ENCODE measurements at regions not wholly inside any gene's neighbourhood (a gene's known extent, or its start where the extent isn't known, plus 50 kb on each side); places are given as distances from the start of the nearest gene placed in this dataset.

DNA sequence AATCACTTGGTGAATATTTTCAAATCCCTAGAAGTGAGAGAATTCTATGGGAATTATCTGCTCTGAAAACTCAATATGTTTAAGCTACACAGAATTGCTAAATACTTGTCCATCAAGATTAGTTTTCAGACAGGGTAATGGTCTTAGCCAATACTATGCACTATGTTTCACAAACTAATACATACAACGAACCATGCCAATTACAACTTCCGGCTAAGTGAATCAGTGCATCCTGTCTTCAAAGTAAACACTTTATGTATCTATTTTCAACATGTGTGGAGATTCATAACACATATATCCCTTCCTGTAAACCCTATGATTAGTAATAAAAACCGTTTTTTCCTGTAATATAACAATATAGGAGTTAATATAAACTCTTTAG lies 181.5 kb downstream of the POSTN start:
- intact Hi-C loops (cut with micrococcal nuclease), result no loop called here
- Mint-ChIP-seq H3K9me3 (no peaks in the 10 kb centered on the region), H3K4me1 (ENCODE audit: low read depth) (no peaks in the 10 kb centered on the region), H3K36me3 (ENCODE audit: low read depth) (peaks cover 1% of the 10 kb centered on the region), H3K27ac (no peak overlapping the region), H3K4me3 (no peak overlapping the region), H3K27me3 (ENCODE audit: low read depth) (no peaks in the 10 kb centered on the region)
- CTCF ChIA-PET, result interaction anchor here (0.5 kb wide), 1 partner anchor 57 kb away, joined by 3 read pairs; no protein-coding TSS in a partner anchor
- no peak for DNase-seq

DNA sequence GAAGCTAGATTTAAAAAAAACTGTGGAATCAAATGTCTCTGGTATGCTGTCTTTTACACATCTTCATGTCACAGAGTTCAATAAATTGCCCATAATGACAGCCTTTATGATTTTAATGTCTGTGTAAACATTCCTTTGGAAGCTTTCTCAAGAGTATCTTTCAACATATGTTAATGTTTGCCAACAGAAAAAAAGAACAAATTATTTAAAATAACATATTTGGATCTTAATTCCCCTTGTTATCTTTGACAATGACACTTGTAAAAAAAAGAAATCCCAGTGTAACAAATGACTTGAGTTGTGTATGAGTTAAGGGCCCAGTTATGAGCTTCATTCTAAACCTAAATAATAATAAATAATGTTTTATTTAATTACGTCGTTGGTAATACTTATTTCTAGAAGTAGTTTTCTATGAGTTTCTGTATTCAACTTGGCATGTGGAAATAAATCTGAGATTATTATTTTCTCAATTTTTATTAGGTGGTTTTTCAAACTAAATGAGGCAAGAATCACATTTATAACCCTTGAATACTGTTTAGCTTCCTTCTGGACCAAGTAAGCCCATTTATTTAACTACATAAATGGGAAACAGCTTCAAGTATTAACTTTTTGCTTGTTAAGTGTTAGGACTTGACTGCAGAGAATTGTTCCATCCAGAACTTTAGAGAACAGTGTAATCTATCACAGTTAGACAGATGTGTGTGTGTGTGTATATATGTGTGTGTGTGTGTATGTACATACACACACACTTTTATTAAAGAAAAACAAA lies 182.1 kb downstream of the POSTN start:
- intact Hi-C loops (cut with micrococcal nuclease), result no loop called here
- CTCF ChIA-PET, result interaction anchor here (0.5 kb wide), 1 partner anchor 58 kb away, joined by 3 read pairs; no protein-coding TSS in a partner anchor
- Mint-ChIP-seq H3K27me3 (ENCODE audit: low read depth) (no peaks in the 10 kb centered on the region), H3K9me3 (no peaks in the 10 kb centered on the region), H3K4me3 (no peak overlapping the region), H3K4me1 (ENCODE audit: low read depth) (no peaks in the 10 kb centered on the region), H3K36me3 (ENCODE audit: low read depth) (peaks cover 1% of the 10 kb centered on the region), H3K27ac (no peak overlapping the region)
- no peak for DNase-seq

DNA sequence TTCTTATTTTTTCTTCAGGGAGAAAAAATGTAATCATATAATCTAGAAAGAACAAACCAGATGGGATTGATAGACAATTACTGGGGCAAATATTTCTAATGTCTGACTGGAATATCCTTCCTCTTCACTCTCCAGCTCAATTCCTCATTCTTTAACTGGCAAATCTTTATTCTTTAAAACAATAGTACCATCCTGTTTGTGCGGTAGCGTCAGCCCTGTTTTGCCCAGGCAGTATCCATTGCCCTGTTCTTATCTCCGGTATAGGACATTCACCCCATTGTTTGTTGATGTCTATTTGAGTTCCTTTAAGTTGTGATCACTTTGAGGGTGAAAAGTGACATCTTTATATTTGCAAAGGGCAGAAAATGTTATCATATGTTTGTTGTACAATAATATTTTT lies 185.4 kb downstream of the POSTN start:
- CTCF ChIA-PET, result no interaction called here
- Mint-ChIP-seq H3K4me1 (ENCODE audit: low read depth) (no peaks in the 10 kb centered on the region), H3K36me3 (ENCODE audit: low read depth) (no peaks in the 10 kb centered on the region), H3K27me3 (ENCODE audit: low read depth) (no peaks in the 10 kb centered on the region), H3K9me3 (no peaks in the 10 kb centered on the region), H3K4me3 (no peak overlapping the region), H3K27ac (no peak overlapping the region)
- intact Hi-C loops (cut with micrococcal nuclease), result no loop called here
- DNase-seq, result no peak

DNA sequence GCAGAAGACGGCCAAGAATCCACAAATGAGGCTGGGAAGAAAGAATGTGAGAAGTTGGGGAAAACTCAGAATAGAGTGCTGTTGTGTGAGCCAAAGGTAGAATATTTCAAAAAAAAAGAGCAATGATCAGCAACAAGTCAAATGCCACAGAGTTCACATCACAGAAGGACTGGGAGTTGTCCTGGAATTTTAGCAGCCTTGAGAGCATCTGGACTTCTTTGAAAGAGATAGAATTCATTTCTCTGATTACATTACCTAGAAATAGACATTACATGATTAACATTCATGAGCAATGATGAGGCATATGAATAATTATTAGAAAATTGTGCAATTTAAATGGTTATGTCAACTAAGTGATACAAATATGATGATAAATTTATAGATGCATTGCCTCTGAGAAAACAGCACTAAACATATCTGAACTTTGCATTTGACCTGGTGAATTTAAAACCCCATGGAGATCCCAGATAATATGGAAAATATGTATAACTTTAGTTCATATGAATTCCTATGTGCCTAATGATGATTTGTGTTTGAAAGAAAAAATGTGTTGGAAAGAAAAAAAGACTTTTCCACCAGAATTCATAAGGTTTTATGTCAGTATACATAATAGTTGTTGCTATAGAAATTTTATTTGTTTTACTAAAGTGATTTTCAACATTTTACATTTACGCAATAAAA lies 186.2 kb downstream of the POSTN start:
- H3K36me3 Mint-ChIP-seq (ENCODE audit: low read depth), result no peaks in the 10 kb centered on the region
- H3K4me1 Mint-ChIP-seq (ENCODE audit: low read depth), result no peaks in the 10 kb centered on the region
- no peak for DNase-seq
- no peaks in the 10 kb centered on the region for H3K27me3 Mint-ChIP-seq (ENCODE audit: low read depth)
- intact Hi-C loops (cut with micrococcal nuclease), result no loop called here
- no peak overlapping the region for H3K4me3 Mint-ChIP-seq
- H3K9me3 Mint-ChIP-seq, result no peaks in the 10 kb centered on the region
- no peak overlapping the region for H3K27ac Mint-ChIP-seq
- CTCF ChIA-PET, result no interaction called here

DNA sequence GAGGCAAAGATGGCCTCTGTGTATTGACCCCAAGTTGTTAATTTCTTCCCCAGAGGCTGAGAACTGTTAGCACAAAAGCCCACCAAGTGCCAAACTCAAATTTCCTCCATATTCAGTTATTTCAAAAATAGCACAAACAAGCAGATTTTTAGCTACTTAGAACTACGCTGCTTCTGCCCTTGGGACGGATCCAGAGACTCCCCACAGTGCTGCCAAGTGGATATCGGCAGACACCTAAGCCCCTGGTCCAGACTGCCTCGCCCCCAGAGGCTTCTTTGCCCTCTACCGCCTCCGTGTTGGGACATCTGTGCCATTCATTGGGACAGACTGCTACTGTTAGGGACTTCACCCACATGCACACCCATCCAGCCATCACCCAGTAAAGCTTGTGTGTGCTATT lies 188.3 kb downstream of the POSTN start:
- CTCF ChIA-PET, result no interaction called here
- DNase-seq, result no peak
- H3K9me3 Mint-ChIP-seq, result no peaks in the 10 kb centered on the region
- no peaks in the 10 kb centered on the region for H3K36me3 Mint-ChIP-seq (ENCODE audit: low read depth)
- no peak overlapping the region for H3K4me3 Mint-ChIP-seq
- H3K27ac Mint-ChIP-seq, result no peak overlapping the region
- H3K27me3 Mint-ChIP-seq (ENCODE audit: low read depth), result no peaks in the 10 kb centered on the region
- H3K4me1 Mint-ChIP-seq (ENCODE audit: low read depth), result no peaks in the 10 kb centered on the region
- intact Hi-C loops (cut with micrococcal nuclease), result no loop called here

DNA sequence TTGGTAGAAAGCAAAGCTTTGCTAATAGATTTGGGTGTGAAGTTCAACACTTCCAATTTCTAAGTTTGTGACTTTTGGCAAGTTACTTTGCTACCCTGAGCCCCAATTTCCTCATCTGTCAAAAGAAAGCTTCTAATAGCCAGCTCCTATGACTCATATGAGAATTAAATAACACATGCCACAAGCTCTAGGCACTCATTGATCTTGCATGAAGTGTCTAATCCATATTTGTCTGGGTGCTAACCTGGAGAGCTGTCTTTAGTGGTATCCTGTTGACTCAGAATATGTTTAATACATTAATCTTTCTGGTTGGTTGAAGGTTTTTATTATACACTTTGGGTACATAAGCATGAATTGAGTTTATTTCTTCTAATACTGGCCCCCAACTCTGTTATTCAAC lies 188.8 kb downstream of the POSTN start:
- Mint-ChIP-seq H3K4me1 (ENCODE audit: low read depth) (no peaks in the 10 kb centered on the region), H3K27ac (no peak overlapping the region), H3K36me3 (ENCODE audit: low read depth) (no peaks in the 10 kb centered on the region), H3K4me3 (no peak overlapping the region), H3K27me3 (ENCODE audit: low read depth) (no peaks in the 10 kb centered on the region), H3K9me3 (no peaks in the 10 kb centered on the region)
- no peak for DNase-seq
- CTCF ChIA-PET, result no interaction called here
- intact Hi-C loops (cut with micrococcal nuclease), result no loop called here

DNA sequence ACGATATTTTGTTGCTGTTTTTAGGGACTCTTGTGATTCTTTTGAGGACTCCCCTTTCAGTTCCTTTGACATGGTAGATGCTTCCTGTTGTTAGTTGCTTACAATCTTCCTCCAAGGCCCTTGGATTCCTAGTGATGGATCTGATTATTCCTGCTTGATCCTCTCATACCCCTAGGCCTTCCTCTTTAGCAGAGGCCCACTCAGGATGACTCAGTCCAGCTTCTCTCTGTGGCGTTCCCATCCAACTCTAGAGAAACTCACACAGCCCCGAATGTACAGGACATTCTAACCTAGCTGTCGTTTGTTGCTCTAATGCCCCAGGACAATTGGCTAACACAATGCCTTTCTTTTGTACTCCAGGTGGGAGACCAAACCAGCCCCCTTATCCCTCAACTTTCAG lies 191.4 kb downstream of the POSTN start:
- Mint-ChIP-seq H3K9me3 (no peaks in the 10 kb centered on the region), H3K4me1 (ENCODE audit: low read depth) (no peaks in the 10 kb centered on the region), H3K27me3 (ENCODE audit: low read depth) (no peaks in the 10 kb centered on the region), H3K36me3 (ENCODE audit: low read depth) (no peaks in the 10 kb centered on the region), H3K27ac (no peak overlapping the region), H3K4me3 (no peak overlapping the region)
- CTCF ChIA-PET, result no interaction called here
- intact Hi-C loops (cut with micrococcal nuclease), result no loop called here
- no peak for DNase-seq

DNA sequence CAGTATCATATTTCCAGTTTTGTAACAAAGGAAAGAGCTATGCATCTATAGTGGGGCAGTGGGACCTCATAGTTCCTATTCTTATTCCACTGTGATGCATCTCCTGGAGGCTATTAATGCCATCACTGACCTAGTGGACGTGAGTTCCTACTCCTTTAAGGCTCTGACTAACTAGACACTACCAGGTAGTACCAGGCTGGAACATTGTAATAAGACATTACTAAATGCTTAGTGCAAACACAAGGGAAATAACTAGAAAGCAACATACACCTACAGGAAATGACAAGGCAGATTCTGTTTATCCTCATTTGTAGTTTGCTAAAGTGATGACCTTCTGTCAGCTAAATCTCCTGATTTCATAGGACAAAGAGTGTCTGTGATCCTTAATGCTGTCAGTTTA lies 192.5 kb downstream of the POSTN start:
- no peak for DNase-seq
- Mint-ChIP-seq H3K27me3 (ENCODE audit: low read depth) (no peaks in the 10 kb centered on the region), H3K36me3 (ENCODE audit: low read depth) (no peaks in the 10 kb centered on the region), H3K27ac (no peak overlapping the region), H3K4me1 (ENCODE audit: low read depth) (no peaks in the 10 kb centered on the region), H3K9me3 (no peaks in the 10 kb centered on the region), H3K4me3 (no peak overlapping the region)
- intact Hi-C loops (cut with micrococcal nuclease), result no loop called here
- CTCF ChIA-PET, result no interaction called here

DNA sequence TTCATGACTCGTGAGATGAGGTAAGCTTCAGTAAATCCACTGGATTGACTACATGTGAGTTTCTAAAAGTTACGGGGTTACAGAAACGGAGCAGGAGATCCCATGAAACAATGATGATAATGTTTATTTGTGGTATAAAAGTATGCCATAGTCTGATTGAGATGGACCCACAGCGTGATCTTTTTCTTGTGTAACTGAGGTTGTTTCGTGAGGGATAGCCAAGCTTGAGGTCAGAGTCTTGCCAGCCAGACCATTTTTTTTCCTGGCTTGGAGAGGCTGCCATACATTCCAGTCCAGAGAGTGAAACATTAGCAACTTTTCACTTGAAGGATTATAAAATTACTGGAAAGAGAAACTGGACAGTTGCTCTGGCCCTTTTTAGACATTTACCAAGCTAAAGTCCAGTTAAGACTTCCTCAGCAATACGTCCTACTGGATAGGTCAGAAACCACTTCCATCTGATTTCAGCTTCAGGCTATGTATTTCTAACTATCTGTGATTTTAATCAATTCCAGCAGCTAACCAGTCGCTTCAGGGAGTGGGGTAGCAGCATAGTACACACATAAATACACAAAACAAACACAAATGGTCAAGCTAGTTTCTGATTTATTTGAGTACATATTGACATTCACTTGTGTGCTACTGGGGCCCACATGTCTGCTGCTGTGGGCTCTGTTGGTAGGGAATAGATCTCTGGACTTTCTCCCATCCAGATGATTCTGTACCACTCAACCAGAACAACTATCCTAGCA lies 194.6 kb downstream of the POSTN start:
- H3K27ac Mint-ChIP-seq, result no peak overlapping the region
- H3K4me3 Mint-ChIP-seq, result no peak overlapping the region
- intact Hi-C loops (cut with micrococcal nuclease), result no loop called here
- CTCF ChIA-PET, result no interaction called here
- H3K9me3 Mint-ChIP-seq, result no peaks in the 10 kb centered on the region
- H3K4me1 Mint-ChIP-seq (ENCODE audit: low read depth), result no peaks in the 10 kb centered on the region
- H3K27me3 Mint-ChIP-seq (ENCODE audit: low read depth), result no peaks in the 10 kb centered on the region
- no peaks in the 10 kb centered on the region for H3K36me3 Mint-ChIP-seq (ENCODE audit: low read depth)
- no peak for DNase-seq

DNA sequence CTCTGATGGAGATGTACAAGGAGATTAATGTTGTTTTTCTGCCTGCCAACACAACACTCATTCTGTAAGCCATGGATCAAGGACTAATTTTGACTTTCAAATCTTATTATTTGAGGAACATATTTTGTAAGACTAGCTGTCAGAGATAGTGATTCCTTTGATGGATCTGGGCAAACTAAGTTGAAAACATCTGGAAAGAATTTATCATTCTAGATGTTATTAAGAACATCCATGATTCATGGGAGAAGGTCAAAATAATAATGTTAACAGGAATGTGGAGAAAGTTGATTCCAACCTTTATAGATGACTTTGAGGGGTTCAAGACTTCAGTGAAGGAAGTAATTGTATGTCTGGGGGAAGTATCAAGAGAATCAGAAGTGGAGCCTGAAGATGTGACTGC lies 196.8 kb downstream of the POSTN start:
- H3K4me1 Mint-ChIP-seq (ENCODE audit: low read depth), result no peaks in the 10 kb centered on the region
- no peak overlapping the region for H3K27ac Mint-ChIP-seq
- CTCF ChIA-PET, result no interaction called here
- DNase-seq, result no peak
- no peak overlapping the region for H3K4me3 Mint-ChIP-seq
- intact Hi-C loops (cut with micrococcal nuclease), result no loop called here
- no peaks in the 10 kb centered on the region for H3K36me3 Mint-ChIP-seq (ENCODE audit: low read depth)
- peaks cover 4% of the 10 kb centered on the region for H3K9me3 Mint-ChIP-seq
- H3K27me3 Mint-ChIP-seq (ENCODE audit: low read depth), result no peaks in the 10 kb centered on the region

DNA sequence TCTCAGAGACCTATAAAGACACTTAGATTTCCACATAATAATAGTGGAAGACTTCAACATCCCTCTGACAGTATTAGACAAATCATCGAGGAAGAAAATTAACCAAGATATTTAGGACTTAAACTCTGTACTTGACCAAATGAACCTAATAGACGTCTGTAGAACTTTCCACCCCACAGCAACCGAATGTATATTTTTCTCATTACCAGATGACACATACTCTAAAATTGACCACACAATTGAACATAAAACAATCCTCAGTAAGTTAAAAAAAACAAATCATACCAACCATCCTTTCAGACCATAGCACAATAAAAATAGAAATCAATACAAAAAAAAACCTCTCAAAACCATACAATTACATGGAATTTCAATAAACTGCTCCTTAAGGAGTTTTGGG lies 201.0 kb downstream of the POSTN start:
- CTCF ChIA-PET, result no interaction called here
- H3K36me3 Mint-ChIP-seq (ENCODE audit: low read depth), result no peaks in the 10 kb centered on the region
- no peak overlapping the region for H3K27ac Mint-ChIP-seq
- intact Hi-C loops (cut with micrococcal nuclease), result no loop called here
- no peaks in the 10 kb centered on the region for H3K4me1 Mint-ChIP-seq (ENCODE audit: low read depth)
- DNase-seq, result no peak
- no peaks in the 10 kb centered on the region for H3K27me3 Mint-ChIP-seq (ENCODE audit: low read depth)
- no peak overlapping the region for H3K4me3 Mint-ChIP-seq
- peaks cover 4% of the 10 kb centered on the region for H3K9me3 Mint-ChIP-seq

DNA sequence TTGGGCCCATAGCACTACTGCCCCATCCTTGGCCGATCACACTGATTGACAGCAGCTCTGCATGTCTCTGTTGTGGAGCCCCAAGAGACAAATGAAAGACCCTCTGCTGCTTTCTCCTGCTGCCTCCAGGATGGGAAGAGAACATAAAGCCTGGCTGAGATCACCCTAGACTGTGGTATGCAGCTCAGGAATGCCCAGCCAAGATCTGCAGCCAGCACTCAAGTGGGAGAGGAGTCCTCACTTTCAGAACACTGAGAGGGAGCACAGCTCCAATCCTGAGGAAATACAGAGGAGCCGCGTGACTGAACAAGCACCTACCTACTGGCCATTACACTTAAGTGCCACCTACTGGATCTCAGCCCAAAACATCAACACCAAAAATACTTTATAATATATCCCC lies 203.0 kb downstream of the POSTN start:
- intact Hi-C loops (cut with micrococcal nuclease), result no loop called here
- no peak overlapping the region for H3K27ac Mint-ChIP-seq
- no peaks in the 10 kb centered on the region for H3K36me3 Mint-ChIP-seq (ENCODE audit: low read depth)
- CTCF ChIA-PET, result no interaction called here
- no peaks in the 10 kb centered on the region for H3K27me3 Mint-ChIP-seq (ENCODE audit: low read depth)
- no peaks in the 10 kb centered on the region for H3K4me1 Mint-ChIP-seq (ENCODE audit: low read depth)
- H3K4me3 Mint-ChIP-seq, result no peak overlapping the region
- DNase-seq, result no peak
- H3K9me3 Mint-ChIP-seq, result peaks cover 4% of the 10 kb centered on the region

DNA sequence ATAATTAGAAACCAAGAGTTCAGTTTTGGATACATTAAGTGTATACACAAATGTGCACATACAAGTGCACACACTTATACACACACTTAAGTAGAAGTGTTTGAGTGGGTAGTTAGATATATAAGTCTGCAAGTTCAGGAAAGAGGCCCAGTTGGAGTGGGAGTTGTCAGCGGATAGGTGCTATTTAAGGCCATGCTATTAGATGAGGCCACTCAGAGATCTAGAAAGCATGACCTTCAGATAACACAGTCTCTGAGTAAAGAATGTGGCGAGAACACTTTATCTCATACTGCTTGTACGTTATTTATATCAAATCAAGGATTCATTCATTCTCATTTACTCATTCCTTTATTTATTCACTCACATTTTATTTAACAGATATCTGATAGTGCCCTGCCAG lies 206.2 kb downstream of the POSTN start:
- intact Hi-C loops (cut with micrococcal nuclease), result no loop called here
- no peak for DNase-seq
- Mint-ChIP-seq H3K4me3 (no peak overlapping the region), H3K27me3 (ENCODE audit: low read depth) (no peaks in the 10 kb centered on the region), H3K27ac (no peak overlapping the region), H3K4me1 (ENCODE audit: low read depth) (no peaks in the 10 kb centered on the region), H3K36me3 (ENCODE audit: low read depth) (no peaks in the 10 kb centered on the region), H3K9me3 (no peaks in the 10 kb centered on the region)
- CTCF ChIA-PET, result no interaction called here
